C4-2B (cell line): ENCODE measurements at regions not wholly inside any gene's neighbourhood (a gene's known extent, or its start where the extent isn't known, plus 50 kb on each side); places are given as distances from the start of the nearest gene placed in this dataset.
"Not testable (repeated sequence)": the region's sequence is repeated elsewhere in the genome, so short reads cannot be mapped to it uniquely, and the experiment has no call there.

Experiments used
- H3K27ac ChIP-seq: fragments of 450-650 bp; 2 replicates; pipeline ENCODE4 v1.5.1; 2017
- CTCF ChIP-seq: fragments of 450-650 bp; conservative IDR thresholded peaks from 2 replicates; pipeline ENCODE4 v1.5.1; 2017; ENCODE audit warnings: mild to moderate bottlenecking
- ZFX ChIP-seq: fragments of 450-650 bp; IDR thresholded peaks from 2 replicates; pipeline ENCODE4 v1.6.1; 2017

DNA sequence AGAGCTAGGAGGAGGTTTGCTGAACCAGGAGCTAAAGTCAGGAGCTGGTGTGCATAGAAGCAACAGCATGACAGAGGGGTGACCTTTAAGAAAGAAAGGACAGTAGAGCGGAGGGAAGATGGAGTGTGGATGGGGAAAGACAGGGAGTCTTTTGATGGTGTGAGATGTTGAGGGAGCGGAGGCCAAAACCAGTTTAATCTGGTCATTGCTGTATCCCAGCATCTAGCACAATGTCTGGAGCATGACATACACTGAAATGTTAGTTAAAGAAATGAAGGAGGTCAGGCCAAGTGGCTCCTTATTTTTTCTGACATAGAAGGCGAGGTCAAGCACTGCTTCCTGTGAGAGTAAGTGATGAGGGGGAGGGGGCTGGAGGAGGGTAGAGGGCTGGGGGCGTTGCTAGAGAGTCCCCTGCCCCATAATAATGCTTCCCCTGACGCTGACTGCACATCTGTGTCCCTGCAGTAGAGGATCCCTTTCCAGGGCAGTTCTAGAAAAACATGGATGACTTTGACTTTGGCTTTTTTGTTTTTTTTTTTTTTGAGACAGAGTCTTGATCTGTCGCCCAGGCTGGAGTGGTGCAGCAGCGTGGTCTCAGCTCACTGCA is 70.2 kb downstream of the ZNF467 start:
- H3K27ac ChIP-seq = no peak overlapping the region
- TF ChIP-seq CTCF (no peak), ZFX (0 out of 2 replicates have a peak, but pooled peaks have one; percentile 11)

DNA sequence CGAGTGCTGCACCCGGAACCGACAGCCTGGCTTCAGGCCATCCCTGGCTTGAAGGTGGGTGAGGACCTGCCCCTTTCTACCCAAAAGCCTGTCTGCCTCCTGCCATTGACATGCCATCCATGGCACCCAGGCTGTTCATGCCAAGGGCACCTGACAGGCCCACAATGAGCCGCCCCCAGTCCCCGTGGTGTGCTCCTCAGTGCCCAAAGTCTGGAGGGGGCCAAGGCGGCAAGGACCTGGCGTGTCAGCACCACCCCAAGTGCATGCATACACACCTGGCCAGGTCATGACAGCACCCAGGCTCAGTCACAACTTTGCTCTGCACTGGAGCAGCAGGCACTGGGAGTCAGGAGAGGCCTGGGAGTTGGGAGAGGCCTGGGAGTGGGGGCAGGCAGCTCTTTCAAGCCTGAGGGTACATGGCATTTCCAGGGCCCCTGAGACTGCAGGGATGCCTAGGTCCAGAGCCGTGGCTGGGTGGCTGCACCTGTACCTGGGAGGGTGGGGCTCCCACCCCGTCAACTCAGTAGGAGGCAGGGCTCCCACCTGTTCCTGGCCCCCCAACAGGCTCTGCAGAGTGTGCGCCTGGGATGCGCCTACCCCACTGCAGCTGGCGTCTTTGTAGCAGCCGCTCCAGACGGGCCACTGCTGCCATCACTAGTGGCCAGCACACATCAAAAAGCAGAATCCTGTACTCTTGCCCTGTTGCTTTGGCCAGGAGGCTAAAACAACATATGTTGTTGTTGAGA is 71.7 kb downstream of the ZNF467 start:
- no peak overlapping the region for H3K27ac ChIP-seq
- no peak for TF ChIP-seq CTCF
- TF ChIP-seq ZFX = no peak

- not testable (repeated sequence) for H3K27ac ChIP-seq
Observed at GRCh38 chr7:149697767-149698166, 75.6 kb downstream of the ZNF467 start.

DNA sequence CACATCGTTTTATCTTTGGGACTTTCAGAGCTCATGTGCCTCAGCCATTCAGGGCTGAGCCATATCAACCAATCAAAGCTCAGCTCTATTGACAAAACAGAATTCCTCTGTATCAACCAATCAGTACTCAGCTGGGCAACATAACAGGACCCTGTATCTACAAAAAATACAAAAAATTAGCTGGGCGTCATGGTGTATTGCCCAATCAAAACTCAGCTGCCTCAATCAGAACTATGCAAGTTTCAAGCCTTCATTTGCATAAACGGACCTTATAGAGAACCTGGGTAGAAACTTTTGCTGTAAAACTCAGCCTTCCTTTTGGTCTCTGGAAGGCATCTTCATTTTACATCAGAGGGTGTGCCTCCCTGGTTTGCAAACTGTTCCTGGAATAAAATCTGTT is 77.1 kb downstream of the ZNF467 start:
- no peak for TF ChIP-seq ZFX
- no peak for TF ChIP-seq CTCF
- no peak overlapping the region for H3K27ac ChIP-seq

DNA sequence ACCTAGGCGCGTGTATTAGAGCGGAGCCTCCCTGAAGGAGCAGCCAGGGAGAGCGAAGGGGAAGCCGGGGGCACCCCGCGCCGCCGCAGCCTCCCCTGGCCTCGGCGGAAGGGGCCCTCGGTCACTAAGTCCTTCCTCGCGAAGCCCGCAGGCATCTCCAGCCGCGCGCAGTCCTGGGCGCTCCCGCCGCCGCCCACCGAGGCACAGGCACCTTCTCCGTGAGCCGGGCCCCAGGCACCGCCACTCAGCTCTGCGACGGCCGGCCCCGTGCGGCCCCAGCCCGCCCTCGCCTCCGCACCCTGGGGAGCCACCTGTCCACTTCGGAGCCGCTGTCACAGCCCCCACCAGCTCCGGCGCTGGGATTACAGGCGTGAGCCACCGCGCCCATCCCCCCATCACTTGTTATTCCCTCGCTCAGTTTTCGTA is 80.8 kb downstream of the ZNF467 start:
- TF ChIP-seq CTCF (no peak), ZFX (no peak)

DNA sequence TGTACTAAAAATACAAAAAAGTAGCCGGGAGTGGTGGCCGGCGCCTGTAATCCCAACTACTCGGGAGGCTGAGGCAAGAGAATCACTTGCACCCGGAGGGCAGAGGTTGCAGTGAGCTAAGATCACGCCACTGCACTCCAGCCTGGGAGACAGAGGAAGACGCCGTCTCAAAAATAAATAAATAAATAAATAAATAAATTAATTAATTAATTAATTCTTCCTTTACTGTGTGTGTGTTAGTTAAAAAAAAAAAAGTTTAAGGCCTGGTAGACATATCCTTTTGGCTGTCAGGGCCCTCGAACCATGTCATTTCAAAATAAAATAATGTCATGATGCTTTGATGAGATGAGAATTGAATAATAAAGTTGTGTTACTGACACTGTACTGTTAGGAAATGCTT is 81.3 kb downstream of the ZNF467 start:
- H3K27ac ChIP-seq = no peak overlapping the region
- TF ChIP-seq ZFX (no peak), CTCF (no peak)

More for the DNA sequence above, 80.8 kb downstream of the ZNF467 start:
- no peak overlapping the region for H3K27ac ChIP-seq

DNA sequence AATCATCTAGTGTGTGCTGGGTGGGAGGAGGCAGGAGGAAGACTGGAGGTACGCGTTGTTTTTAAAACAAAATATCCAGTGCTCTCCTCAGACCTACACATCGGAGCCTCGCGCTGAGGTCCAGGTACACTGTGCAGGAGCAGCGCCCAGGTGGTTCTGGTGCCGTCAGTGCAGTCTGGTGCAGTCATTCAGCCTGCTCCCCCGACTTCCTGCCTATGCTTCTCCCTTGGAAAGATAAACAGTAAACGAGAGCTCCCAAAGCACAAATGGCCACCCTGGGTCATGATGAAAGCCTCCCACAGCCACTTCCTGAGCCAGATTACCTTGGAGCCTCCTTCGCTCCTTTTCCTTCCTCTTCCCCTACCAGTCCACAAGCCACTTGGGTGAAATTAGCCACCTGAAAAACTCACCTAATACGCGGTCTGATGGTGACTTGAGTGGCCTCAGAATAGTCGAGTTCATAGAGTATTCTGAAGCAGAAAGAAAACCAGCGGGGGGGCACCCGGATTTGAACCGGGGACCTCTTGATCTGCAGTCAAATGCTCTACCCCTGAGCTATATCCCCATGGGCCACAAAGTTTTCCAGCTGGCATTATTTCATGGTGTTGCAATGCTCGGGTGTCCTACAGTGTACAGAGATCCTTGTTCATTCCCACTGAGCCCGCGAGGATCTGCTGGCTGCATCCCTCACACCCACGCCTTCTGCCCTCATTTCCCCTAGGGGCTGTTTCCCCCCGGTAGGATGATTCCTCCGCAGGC is 82.5 kb downstream of the ZNF467 start:
- 0 out of 2 replicates have a peak overlapping the region, but pooled peaks have one; percentile 0 for H3K27ac ChIP-seq
- no peak for TF ChIP-seq ZFX
- no peak for TF ChIP-seq CTCF
